A673 (cell line): ENCODE measurements at regions not wholly inside any gene's neighbourhood (a gene's known extent, or its start where the extent isn't known, plus 50 kb on each side); places are given as distances from the start of the nearest gene placed in this dataset.

Experiments used
- BruUV-seq: library from RNA; stranded (reverse); fragments of 400-500 nt; replicated peaks from 2 replicates; lab custom pipeline; 2021; lab: Mats Ljungman, UMichigan
- CTCF ChIA-PET: fragments of 300-600 bp; sonication (Branson Sonifier 250); formaldehyde crosslinking; loops from one replicate; lab custom pipeline; 2022; ENCODE audit warnings: antibody characterized with exemption; lab: Charles Lee
- POLR2A ChIA-PET: fragments of 300-600 bp; sonication (Branson Sonifier 250); formaldehyde crosslinking; loops from one replicate; lab custom pipeline; 2022; ENCODE audit warnings: antibody characterized with exemption; ENCODE audit not compliant: low non-redundant PET; lab: Charles Lee
- DNase-seq: peaks from one replicate; pipeline ENCODE4 v3.0.0-alpha.2; 2015; ENCODE audit warnings: low spot score
- H3K27ac ChIP-seq: fragments of 200-600 bp; sonication (generic); 2 replicates; pipeline ENCODE4 v1.5.1; 2016; ENCODE audit warnings: mixed run types, low read depth, mild to moderate bottlenecking, mixed read lengths, antibody characterized with exemption, low read length; ENCODE audit not compliant: poor library complexity, severe bottlenecking
- H3K27me3 ChIP-seq: fragments of 200-600 bp; sonication (generic); replicated peaks from 2 replicates; pipeline ENCODE4 v1.6.1; 2017; ENCODE audit warnings: mixed run types, low read depth, mild to moderate bottlenecking, mixed read lengths, antibody characterized with exemption, low read length; ENCODE audit not compliant: insufficient read depth, poor library complexity
- H3K36me3 ChIP-seq: fragments of 200-600 bp; sonication (generic); 2 replicates; pipeline ENCODE4 v1.6.1; 2016; ENCODE audit warnings: mixed run types, mild to moderate bottlenecking, mixed read lengths, antibody characterized with exemption, low read length; ENCODE audit not compliant: insufficient read depth, poor library complexity, severe bottlenecking
- H3K4me1 ChIP-seq: fragments of 200-600 bp; sonication (generic); 2 replicates; pipeline ENCODE4 v1.6.1; 2017; ENCODE audit warnings: mixed run types, mild to moderate bottlenecking, mixed read lengths, antibody characterized with exemption, low read length; ENCODE audit not compliant: insufficient read depth, poor library complexity, severe bottlenecking
- H3K4me3 ChIP-seq: fragments of 200-600 bp; sonication (generic); 2 replicates; pipeline ENCODE4 v1.5.1; 2016; ENCODE audit warnings: low read depth, mixed run types, mild to moderate bottlenecking, mixed read lengths, low read length; ENCODE audit not compliant: poor library complexity, severe bottlenecking
- H3K9me3 ChIP-seq: fragments of 200-600 bp; sonication (generic); 2 replicates; pipeline ENCODE4 v1.6.1; 2016; ENCODE audit warnings: mixed run types, low read depth, mild to moderate bottlenecking, mixed read lengths, antibody characterized with exemption, low read length; ENCODE audit not compliant: poor library complexity, severe bottlenecking
- EZH2 ChIP-seq: fragments of 200-600 bp; sonication (generic); IDR thresholded peaks from 2 replicates; pipeline ENCODE4 v1.6.1; 2017; ENCODE audit warnings: borderline replicate concordance, low read depth, mild to moderate bottlenecking, mixed read lengths, antibody characterized with exemption, low read length; ENCODE audit not compliant: poor library complexity, severe bottlenecking
- intact Hi-C: fragments of 100-400 bp; cut with micrococcal nuclease; formaldehyde crosslinking; loops from one replicate; pipeline ENCODE4 v1.10.0; 2022; ENCODE audit not compliant: unreplicated experiment
- TF ChIP-seq, protein P1 (sequence below): fragments of 300-800, 200-600 bp; sonication (generic); conservative IDR thresholded peaks from 2 replicates; pipeline ENCODE4 v1.5.1; 2017; ENCODE audit warnings: low read depth, mild to moderate bottlenecking, antibody characterized with exemption, low read length, moderate library complexity, mixed read lengths

DNA sequence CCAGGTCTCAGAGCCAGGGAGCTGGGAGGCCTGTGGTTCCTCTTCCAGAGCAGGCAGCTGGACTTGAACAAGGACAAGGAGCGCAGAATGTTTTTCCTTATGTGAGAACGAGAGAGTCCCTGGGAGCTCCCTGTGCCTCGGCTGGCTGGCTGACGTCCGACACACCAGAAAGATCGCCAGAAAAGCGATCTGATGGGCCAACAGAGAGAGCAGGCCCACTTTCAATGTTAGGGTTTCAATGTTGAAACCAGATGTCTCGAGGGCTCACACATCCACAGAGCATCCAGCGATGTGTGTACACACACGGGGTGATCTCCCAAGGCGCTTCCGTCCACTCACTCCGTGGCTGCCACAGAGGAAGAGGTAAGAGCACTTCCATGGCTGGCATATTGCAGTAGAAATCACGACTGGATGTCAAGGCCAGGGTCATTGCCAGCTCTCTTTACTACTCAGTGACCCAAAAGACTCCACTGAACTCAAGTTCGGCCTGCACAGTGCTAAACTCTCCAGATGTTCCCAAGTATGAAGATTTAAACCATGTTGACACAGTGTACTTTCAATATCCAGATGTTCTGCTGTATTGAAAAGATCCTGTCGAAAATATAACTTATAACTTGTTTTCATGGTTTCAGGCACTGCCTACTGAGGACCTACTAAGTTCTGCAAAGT lies 70.8 kb upstream of the FOXC1 start:
- Histone ChIP-seq H3K4me3 (no peak overlapping the region), H3K9me3 (no peaks in the 10 kb centered on the region), H3K27me3 (no peaks in the 10 kb centered on the region), H3K27ac (no peak overlapping the region), H3K36me3 (no peaks in the 10 kb centered on the region), H3K4me1 (no peaks in the 10 kb centered on the region)
- no peak for DNase-seq
- POLR2A ChIA-PET, result no interaction called here
- TF ChIP-seq EZH2, result no peak
- TF ChIP-seq, protein P1, sequence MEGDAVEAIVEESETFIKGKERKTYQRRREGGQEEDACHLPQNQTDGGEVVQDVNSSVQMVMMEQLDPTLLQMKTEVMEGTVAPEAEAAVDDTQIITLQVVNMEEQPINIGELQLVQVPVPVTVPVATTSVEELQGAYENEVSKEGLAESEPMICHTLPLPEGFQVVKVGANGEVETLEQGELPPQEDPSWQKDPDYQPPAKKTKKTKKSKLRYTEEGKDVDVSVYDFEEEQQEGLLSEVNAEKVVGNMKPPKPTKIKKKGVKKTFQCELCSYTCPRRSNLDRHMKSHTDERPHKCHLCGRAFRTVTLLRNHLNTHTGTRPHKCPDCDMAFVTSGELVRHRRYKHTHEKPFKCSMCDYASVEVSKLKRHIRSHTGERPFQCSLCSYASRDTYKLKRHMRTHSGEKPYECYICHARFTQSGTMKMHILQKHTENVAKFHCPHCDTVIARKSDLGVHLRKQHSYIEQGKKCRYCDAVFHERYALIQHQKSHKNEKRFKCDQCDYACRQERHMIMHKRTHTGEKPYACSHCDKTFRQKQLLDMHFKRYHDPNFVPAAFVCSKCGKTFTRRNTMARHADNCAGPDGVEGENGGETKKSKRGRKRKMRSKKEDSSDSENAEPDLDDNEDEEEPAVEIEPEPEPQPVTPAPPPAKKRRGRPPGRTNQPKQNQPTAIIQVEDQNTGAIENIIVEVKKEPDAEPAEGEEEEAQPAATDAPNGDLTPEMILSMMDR, result no peak
- CTCF ChIA-PET, result no interaction called here
- BruUV-seq, result no TSS peak
- intact Hi-C loops, result no loop called here

DNA sequence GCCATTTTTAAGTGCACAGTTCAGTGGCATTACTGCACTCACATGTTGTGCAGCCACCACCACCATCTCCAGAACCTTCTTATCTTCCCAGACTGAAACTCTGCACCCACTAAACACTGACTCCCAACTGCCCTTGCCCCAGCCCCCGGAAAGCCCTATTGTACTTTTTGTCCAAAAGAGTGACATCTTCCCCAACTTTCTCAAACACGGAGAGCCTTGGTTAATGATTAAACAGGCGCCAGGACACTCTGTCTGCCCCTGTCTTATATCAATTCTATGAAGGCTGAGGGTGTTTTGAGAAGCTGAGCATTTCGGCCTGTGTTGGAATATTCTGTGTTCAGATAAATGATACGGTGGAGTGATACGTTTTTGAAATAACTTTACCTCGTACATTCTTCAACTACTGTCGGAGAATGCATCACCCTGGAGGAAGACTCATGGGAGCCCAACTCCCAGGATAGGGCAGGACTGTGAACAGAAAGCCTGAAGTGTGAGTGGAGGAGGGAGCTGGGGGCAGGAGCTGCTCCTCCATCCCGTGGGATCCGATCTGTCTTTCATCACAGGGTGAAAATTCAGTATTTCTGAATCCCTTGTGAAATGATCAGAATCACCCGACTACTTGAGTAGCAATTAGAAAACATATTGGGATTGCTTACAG lies 68.7 kb upstream of the FOXC1 start:
- DNase-seq, result no peak
- intact Hi-C loops, result no loop called here
- ChIA-PET POLR2A (no interaction called here), CTCF (no interaction called here)
- Histone ChIP-seq H3K4me3 (no peak overlapping the region), H3K4me1 (no peaks in the 10 kb centered on the region), H3K9me3 (no peaks in the 10 kb centered on the region), H3K36me3 (no peaks in the 10 kb centered on the region), H3K27ac (no peak overlapping the region), H3K27me3 (no peaks in the 10 kb centered on the region)
- BruUV-seq, result no TSS peak
- TF ChIP-seq, protein P1, result no peak
- no peak for TF ChIP-seq EZH2

DNA sequence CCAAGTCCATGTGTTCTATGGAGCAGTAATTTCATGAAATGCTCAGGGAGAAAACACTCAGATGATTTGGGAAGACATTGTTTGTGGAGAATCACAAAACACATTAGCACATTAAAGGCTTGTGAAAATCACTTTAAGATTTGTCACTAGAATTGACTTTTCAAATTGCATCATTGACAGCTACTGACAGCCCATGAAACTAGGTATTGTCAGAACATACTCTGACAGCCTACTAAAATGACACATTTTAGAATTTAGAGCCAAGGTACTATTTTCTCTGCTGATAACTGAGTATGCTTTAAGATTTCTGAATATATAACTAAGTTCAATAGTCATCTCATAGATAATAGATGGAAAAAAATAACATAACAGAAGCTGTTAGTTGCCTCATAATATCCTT lies 67.4 kb upstream of the FOXC1 start:
- no peak for DNase-seq
- intact Hi-C loops, result no loop called here
- no peak for TF ChIP-seq EZH2
- TF ChIP-seq, protein P1, result no peak
- Histone ChIP-seq H3K4me3 (no peak overlapping the region), H3K36me3 (no peaks in the 10 kb centered on the region), H3K4me1 (no peaks in the 10 kb centered on the region), H3K27me3 (no peaks in the 10 kb centered on the region), H3K9me3 (no peaks in the 10 kb centered on the region), H3K27ac (no peak overlapping the region)
- CTCF ChIA-PET, result no interaction called here
- POLR2A ChIA-PET, result no interaction called here
- BruUV-seq, result no TSS peak
